GM23338 (cell line): ENCODE measurements at regions not wholly inside any gene's neighbourhood (a gene's known extent, or its start where the extent isn't known, plus 50 kb on each side); places are given as distances from the start of the nearest gene placed in this dataset.

Experiments used
- ATAC-seq: fragments of 200-7000 bp; cut with Tn5 transposase; 3 replicates; pipeline ENCODE4 v1.9.1; 2020
- DNase-seq: peaks from one replicate; pipeline ENCODE4 v3.0.0-alpha.2; 2015; ENCODE audit warnings: low spot score
- H2AFZ ChIP-seq: fragments of 200-600 bp; sonication (generic); 2 replicates; pipeline ENCODE4 v1.8.0; 2016; ENCODE audit warnings: antibody characterized with exemption, mild to moderate bottlenecking, moderate library complexity
- H3F3A ChIP-seq: fragments of 200-600 bp; sonication (generic); replicated peaks from 2 replicates; pipeline ENCODE4 v1.8.0; 2017; ENCODE audit warnings: antibody characterized with exemption, mixed run types, low read depth
- H3K27ac ChIP-seq: fragments of 200-600 bp; sonication (generic); 2 replicates; pipeline ENCODE4 v1.6.1; 2016; ENCODE audit warnings: low read depth
- H3K27me3 ChIP-seq: fragments of 200-600 bp; sonication (generic); 2 replicates; pipeline ENCODE4 v1.8.0; 2016; ENCODE audit warnings: mild to moderate bottlenecking, mixed run types, moderate library complexity; ENCODE audit not compliant: insufficient read depth
- H3K36me3 ChIP-seq: fragments of 200-600 bp; sonication (generic); 2 replicates; pipeline ENCODE4 v1.8.0; 2016; ENCODE audit warnings: mild to moderate bottlenecking; ENCODE audit not compliant: insufficient read depth
- H3K4me1 ChIP-seq: fragments of 200-600 bp; sonication (generic); 2 replicates; pipeline ENCODE4 v1.8.0; 2016; ENCODE audit warnings: mild to moderate bottlenecking, moderate library complexity; ENCODE audit not compliant: insufficient read depth
- H3K4me2 ChIP-seq: fragments of 200-600 bp; sonication (generic); 2 replicates; pipeline ENCODE4 v1.7.1; 2017; ENCODE audit warnings: mixed run types
- H3K4me3 ChIP-seq: fragments of 200-600 bp; sonication (generic); 2 replicates; pipeline ENCODE4 v1.6.1; 2016; ENCODE audit warnings: mixed run types
- H3K79me2 ChIP-seq: fragments of 200-600 bp; sonication (generic); replicated peaks from 2 replicates; pipeline ENCODE4 v1.8.0; 2017; ENCODE audit warnings: mild to moderate bottlenecking; ENCODE audit not compliant: insufficient read depth
- H3K9me2 ChIP-seq: fragments of 200-600 bp; sonication (generic); 2 replicates; pipeline ENCODE4 v1.8.0; 2017; ENCODE audit not compliant: insufficient read depth
- H4K20me1 ChIP-seq: fragments of 200-600 bp; sonication (generic); replicated peaks from 2 replicates; pipeline ENCODE4 v1.8.0; 2017; ENCODE audit warnings: mild to moderate bottlenecking; ENCODE audit not compliant: insufficient read depth
- H3K27ac Mint-ChIP-seq: 2 replicates; pipeline ENCODE4 v1.8.0; 2020; ENCODE audit warnings: inconsistent platforms, mild to moderate bottlenecking, moderate library complexity, mixed read lengths
- H3K27me3 Mint-ChIP-seq: 3 replicates; pipeline ENCODE4 v1.8.0; 2022; ENCODE audit warnings: low read depth, mild to moderate bottlenecking, moderate library complexity, mixed read lengths, inconsistent platforms; ENCODE audit not compliant: insufficient read depth, poor library complexity
- H3K36me3 Mint-ChIP-seq: 3 replicates; pipeline ENCODE4 v1.8.0; 2021; ENCODE audit warnings: low read depth, mild to moderate bottlenecking, inconsistent platforms, moderate library complexity, mixed read lengths
- H3K4me1 Mint-ChIP-seq: 3 replicates; pipeline ENCODE4 v1.8.0; 2020; ENCODE audit warnings: mild to moderate bottlenecking, inconsistent platforms, mixed read lengths
- H3K4me3 Mint-ChIP-seq: 3 replicates; pipeline ENCODE4 v1.8.0; 2021; ENCODE audit warnings: moderate library complexity, mild to moderate bottlenecking, inconsistent platforms, mixed read lengths
- H3K9me3 Mint-ChIP-seq: 3 replicates; pipeline ENCODE4 v1.8.0; 2020; ENCODE audit warnings: moderate library complexity, mild to moderate bottlenecking, inconsistent platforms, mixed read lengths
- JUNB ChIP-seq: IDR thresholded peaks from one replicate; pipeline ENCODE4 v1.6.1; 2016; ENCODE audit warnings: antibody characterized with exemption; ENCODE audit not compliant: unreplicated experiment
- ZNF331 ChIP-seq: fragments of 250-450 bp; sonication (Bioruptor Pico); IDR thresholded peaks from 2 replicates; pipeline ENCODE4 v1.5.0; 2020; ENCODE audit warnings: low read depth, mild to moderate bottlenecking, moderate library complexity
- ZNF462 ChIP-seq: fragments of 250-450 bp; sonication (Bioruptor Pico); IDR thresholded peaks from 2 replicates; pipeline ENCODE4 v1.5.0; 2020; ENCODE audit warnings: mild to moderate bottlenecking, moderate library complexity
- TF ChIP-seq, protein P1 (sequence below), 2 experiments: fragments of 200-600 bp in 1 of 2; sonication (generic) in 1 of 2; conservative IDR thresholded peaks; 2 replicates each; pipeline versions ENCODE4 v1.5.1 to v1.6.1; 2016 to 2017; ENCODE audit warnings: antibody characterized with exemption in 2 of 2, low read depth in 2 of 2, mild to moderate bottlenecking in 2 of 2, moderate library complexity in 1 of 2

DNA sequence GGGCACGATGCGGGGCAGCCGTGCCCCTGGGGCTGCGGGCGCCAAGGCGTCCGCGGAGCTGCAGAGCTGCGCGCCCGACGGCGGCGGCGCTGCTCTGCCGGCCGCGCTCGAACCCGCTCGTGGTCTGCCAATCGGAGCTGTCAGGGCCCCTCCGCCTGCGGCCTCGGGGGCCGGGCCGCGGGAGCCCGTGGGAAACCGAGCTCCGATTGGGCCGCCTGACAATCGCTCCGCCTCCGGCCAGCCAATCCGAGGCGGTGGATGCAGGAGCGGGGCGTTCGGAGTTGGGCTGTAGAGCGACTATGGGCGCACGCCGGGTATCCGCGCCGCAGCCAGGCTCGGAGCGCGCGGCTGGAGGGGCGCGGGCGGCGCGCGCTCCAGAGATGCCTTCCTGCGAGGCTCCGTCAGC is 100.5 kb upstream of the SOD1 start:
- H3K9me3 Mint-ChIP-seq = no peaks in the 10 kb centered on the region; the same call in 2 of the 3 replicates
- H3K36me3 Mint-ChIP-seq = peaks cover 13% of the 10 kb centered on the region; the same call in 2 of the 3 replicates
- H3K4me3 ChIP-seq = peak overlapping the region; percentile 80
- H3F3A ChIP-seq = 0 out of 2 replicates have a peak, but pooled peaks cover 4% of the 10 kb centered on the region
- H3K36me3 ChIP-seq = no peaks in the 10 kb centered on the region
- peaks cover 24% of the 10 kb centered on the region for H3K27me3 ChIP-seq
- DNase-seq (peak; percentile 97), ATAC-seq (peak; percentile 70)
- H3K4me3 Mint-ChIP-seq = peak overlapping the region; percentile 95; the same call in 2 of the 3 replicates
- peak overlapping the region; percentile 89 for H3K4me2 ChIP-seq
- H4K20me1 ChIP-seq = no peaks in the 10 kb centered on the region
- H3K27ac ChIP-seq = 0 out of 2 replicates have a peak overlapping the region, but pooled peaks have one; percentile 90
- TF ChIP-seq JUNB (no peak), ZNF331 (no peak), ZNF462 (CRISPR knock-in tag) (no peak)
- TF ChIP-seq, protein P1, sequence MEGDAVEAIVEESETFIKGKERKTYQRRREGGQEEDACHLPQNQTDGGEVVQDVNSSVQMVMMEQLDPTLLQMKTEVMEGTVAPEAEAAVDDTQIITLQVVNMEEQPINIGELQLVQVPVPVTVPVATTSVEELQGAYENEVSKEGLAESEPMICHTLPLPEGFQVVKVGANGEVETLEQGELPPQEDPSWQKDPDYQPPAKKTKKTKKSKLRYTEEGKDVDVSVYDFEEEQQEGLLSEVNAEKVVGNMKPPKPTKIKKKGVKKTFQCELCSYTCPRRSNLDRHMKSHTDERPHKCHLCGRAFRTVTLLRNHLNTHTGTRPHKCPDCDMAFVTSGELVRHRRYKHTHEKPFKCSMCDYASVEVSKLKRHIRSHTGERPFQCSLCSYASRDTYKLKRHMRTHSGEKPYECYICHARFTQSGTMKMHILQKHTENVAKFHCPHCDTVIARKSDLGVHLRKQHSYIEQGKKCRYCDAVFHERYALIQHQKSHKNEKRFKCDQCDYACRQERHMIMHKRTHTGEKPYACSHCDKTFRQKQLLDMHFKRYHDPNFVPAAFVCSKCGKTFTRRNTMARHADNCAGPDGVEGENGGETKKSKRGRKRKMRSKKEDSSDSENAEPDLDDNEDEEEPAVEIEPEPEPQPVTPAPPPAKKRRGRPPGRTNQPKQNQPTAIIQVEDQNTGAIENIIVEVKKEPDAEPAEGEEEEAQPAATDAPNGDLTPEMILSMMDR (conservative IDR thresholded peaks at IDR 0.05; ENCODE audit: low read depth in 2 of 2) = peak in 1 of 2 experiments; percentile 43; a peak in 2 of 4 replicates
- H3K27me3 Mint-ChIP-seq = peaks cover 29% of the 10 kb centered on the region
- no peaks in the 10 kb centered on the region for H3K9me2 ChIP-seq
- H3K27ac Mint-ChIP-seq = no peak overlapping the region
- peaks cover 20% of the 10 kb centered on the region for H3K79me2 ChIP-seq
- H3K4me1 ChIP-seq = peaks cover 36% of the 10 kb centered on the region
- no peak overlapping the region for H2AFZ ChIP-seq
- H3K4me1 Mint-ChIP-seq = peaks cover 47% of the 10 kb centered on the region
